Muscle layer of colon (tissue), 2 donors: ENCODE measurements at regions not wholly inside any gene's neighbourhood (a gene's known extent, or its start where the extent isn't known, plus 50 kb on each side); places are given as distances from the start of the nearest gene placed in this dataset.
A peak's percentile ranks its signal among the peaks of the same experiment; 100 is the strongest.
"Not testable (repeated sequence)": the region's sequence is repeated elsewhere in the genome, so short reads cannot be mapped to it uniquely, and the experiment has no call there.

Source experiments
- H3K27ac ChIP-seq: one replicate; pipeline ENCODE4 v1.7.0; 2013; ENCODE audit warnings: low read depth, mild to moderate bottlenecking, low read length, moderate library complexity
- H3K27me3 ChIP-seq, 2 donors: one replicate each; pipeline ENCODE4 v1.7.0; 2013; ENCODE audit warnings: low read length in 2 of 2, mild to moderate bottlenecking in 2 of 2; ENCODE audit not compliant: insufficient read depth in 2 of 2, control insufficient read depth in 1 of 2
- H3K36me3 ChIP-seq: one replicate; pipeline ENCODE4 v1.7.0; 2013; ENCODE audit warnings: mild to moderate bottlenecking, low read length; ENCODE audit not compliant: insufficient read depth
- H3K4me1 ChIP-seq: one replicate; pipeline ENCODE4 v1.7.0; 2013; ENCODE audit warnings: mild to moderate bottlenecking, low read length; ENCODE audit not compliant: insufficient read depth
- H3K4me3 ChIP-seq, 2 donors: one replicate each; pipeline ENCODE4 v1.7.0; 2013; ENCODE audit warnings: low read length in 2 of 2, low read depth in 1 of 2, mild to moderate bottlenecking in 1 of 2, moderate library complexity in 1 of 2
- H3K9ac ChIP-seq: one replicate; pipeline ENCODE4 v1.7.0; 2013; ENCODE audit warnings: low read length
- H3K9me3 ChIP-seq: one replicate; pipeline ENCODE4 v1.7.0; 2013; ENCODE audit warnings: mild to moderate bottlenecking, low read length
- donor health status: abdominal sarcoma.
- donor health status: Adenocarcinoma of cecum.

- Histone ChIP-seq H3K27me3 (no peaks in the 10 kb centered on the region), H3K4me1 (no peaks in the 10 kb centered on the region), H3K9ac (no peak overlapping the region), H3K4me3 (no peak overlapping the region), H3K27ac (no peak overlapping the region), H3K9me3 (no peaks in the 10 kb centered on the region), H3K36me3 (no peaks in the 10 kb centered on the region)
Measured at GRCh38 chr10:22824520-22824919, 103.3 kb upstream of the ARMC3 start.

- Histone ChIP-seq H3K4me1 (no peaks in the 10 kb centered on the region), H3K9ac (no peak overlapping the region), H3K4me3 (no peak overlapping the region), H3K9me3 (no peaks in the 10 kb centered on the region), H3K36me3 (no peaks in the 10 kb centered on the region), H3K27me3 (no peaks in the 10 kb centered on the region), H3K27ac (no peak overlapping the region)
Measured at GRCh38 chr10:22823109-22823508, 104.7 kb upstream of the ARMC3 start.

GRCh38 chr10:22821921-22822320 lies 105.9 kb upstream of the ARMC3 start:
- not testable (repeated sequence) for H3K27ac ChIP-seq, H3K27me3 ChIP-seq, H3K9ac ChIP-seq, H3K36me3 ChIP-seq, H3K4me1 ChIP-seq, H3K4me3 ChIP-seq, H3K9me3 ChIP-seq

- Histone ChIP-seq H3K27me3 (no peaks in the 10 kb centered on the region), H3K4me1 (no peaks in the 10 kb centered on the region), H3K9ac (no peak overlapping the region), H3K4me3 (no peak overlapping the region), H3K27ac (no peak overlapping the region), H3K36me3 (no peaks in the 10 kb centered on the region), H3K9me3 (no peaks in the 10 kb centered on the region)
Measured at GRCh38 chr10:22821501-22821900, 106.4 kb upstream of the ARMC3 start.

GRCh38 chr10:22816298-22816653 lies 101.9 kb upstream of the PIP4K2A start:
- H3K4me3 ChIP-seq: no peak overlapping the region
- no peak overlapping the region for H3K27ac ChIP-seq
- H3K9me3 ChIP-seq: no peaks in the 10 kb centered on the region
- H3K4me1 ChIP-seq: no peaks in the 10 kb centered on the region
- H3K9ac ChIP-seq: no peak overlapping the region
- H3K36me3 ChIP-seq: no peaks in the 10 kb centered on the region
- no peaks in the 10 kb centered on the region for H3K27me3 ChIP-seq

GRCh38 chr10:22810643-22811465 lies 96.5 kb upstream of the PIP4K2A start:
- H3K27me3 ChIP-seq: no peaks in the 10 kb centered on the region
- no peak overlapping the region for H3K27ac ChIP-seq
- H3K9me3 ChIP-seq: no peaks in the 10 kb centered on the region
- peaks cover 16% of the 10 kb centered on the region for H3K4me1 ChIP-seq
- H3K9ac ChIP-seq: no peak overlapping the region
- H3K36me3 ChIP-seq: no peaks in the 10 kb centered on the region
- no peak overlapping the region for H3K4me3 ChIP-seq

- Histone ChIP-seq H3K9me3 (no peaks in the 10 kb centered on the region), H3K4me1 (peaks cover 40% of the 10 kb centered on the region), H3K27ac (no peak overlapping the region), H3K36me3 (no peaks in the 10 kb centered on the region), H3K9ac (no peak overlapping the region), H3K4me3 (no peak overlapping the region), H3K27me3 (no peaks in the 10 kb centered on the region)
Measured at GRCh38 chr10:22807238-22807637, 92.9 kb upstream of the PIP4K2A start.

GRCh38 chr10:22805304-22805703 lies 90.9 kb upstream of the PIP4K2A start:
- Histone ChIP-seq H3K27ac (no peak overlapping the region), H3K9ac (no peak overlapping the region), H3K4me1 (peaks cover 40% of the 10 kb centered on the region), H3K36me3 (no peaks in the 10 kb centered on the region), H3K27me3 (no peaks in the 10 kb centered on the region), H3K4me3 (peak overlapping the region in 1 of 2 donors; percentile 0), H3K9me3 (no peaks in the 10 kb centered on the region)

- Histone ChIP-seq H3K9me3 (no peaks in the 10 kb centered on the region), H3K9ac (no peak overlapping the region), H3K27me3 (no peaks in the 10 kb centered on the region), H3K36me3 (no peaks in the 10 kb centered on the region), H3K27ac (no peak overlapping the region), H3K4me3 (no peak overlapping the region), H3K4me1 (peaks cover 40% of the 10 kb centered on the region)
Measured at GRCh38 chr10:22803261-22803885, 89.0 kb upstream of the PIP4K2A start.

GRCh38 chr10:22801785-22802184 lies 87.4 kb upstream of the PIP4K2A start:
- Histone ChIP-seq H3K4me3 (no peak overlapping the region), H3K36me3 (no peaks in the 10 kb centered on the region), H3K27me3 (no peaks in the 10 kb centered on the region), H3K27ac (no peak overlapping the region), H3K9me3 (no peaks in the 10 kb centered on the region), H3K4me1 (peaks cover 34% of the 10 kb centered on the region), H3K9ac (no peak overlapping the region)

- not testable (repeated sequence) for H3K27ac ChIP-seq, H3K36me3 ChIP-seq, H3K27me3 ChIP-seq, H3K4me1 ChIP-seq, H3K9me3 ChIP-seq, H3K9ac ChIP-seq, H3K4me3 ChIP-seq
Measured at GRCh38 chr10:22797796-22798195, 83.4 kb upstream of the PIP4K2A start.

- no peaks in the 10 kb centered on the region for H3K27me3 ChIP-seq
- no peak overlapping the region for H3K9ac ChIP-seq
- H3K27ac ChIP-seq: no peak overlapping the region
- no peaks in the 10 kb centered on the region for H3K4me1 ChIP-seq
- H3K4me3 ChIP-seq: no peak overlapping the region
- no peaks in the 10 kb centered on the region for H3K9me3 ChIP-seq
- no peaks in the 10 kb centered on the region for H3K36me3 ChIP-seq
Measured at GRCh38 chr10:22795546-22795945, 81.2 kb upstream of the PIP4K2A start.
